ENCODE measurements at regions not wholly inside any gene's neighbourhood (a gene's known extent, or its start where the extent isn't known, plus 50 kb on each side); places are given as distances from the start of the nearest gene placed in this dataset.

DNA sequence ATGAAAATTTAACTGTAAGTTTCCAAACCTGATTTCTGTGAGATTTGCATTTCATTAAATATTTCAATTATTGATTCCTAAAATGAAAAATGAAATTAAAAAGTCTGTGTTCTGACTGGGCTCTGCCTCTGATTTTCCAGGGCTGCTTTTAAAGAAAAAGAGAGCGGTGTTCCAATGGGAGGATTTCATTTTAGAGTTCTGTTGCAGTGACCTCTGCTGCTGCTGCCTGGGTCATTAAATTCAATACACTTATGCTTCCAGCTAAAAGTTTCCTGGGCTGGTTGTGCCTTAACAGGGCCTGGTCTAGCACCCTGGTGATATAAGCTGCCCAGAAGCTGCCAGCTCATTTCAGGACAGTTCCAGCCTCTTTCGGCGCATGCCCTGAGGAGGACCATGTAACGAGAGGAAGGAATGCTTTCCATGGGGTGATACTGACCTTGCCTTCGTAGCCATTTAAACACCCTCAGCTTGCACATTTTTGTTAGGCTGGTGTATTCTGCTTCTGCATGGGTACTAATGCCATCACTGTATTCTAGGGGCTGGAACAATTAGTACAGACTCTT, 93.3 kb downstream of the TMEM174 start:
- DNase-seq (ENCODE audit: low spot score), result peak; percentile 52

DNA sequence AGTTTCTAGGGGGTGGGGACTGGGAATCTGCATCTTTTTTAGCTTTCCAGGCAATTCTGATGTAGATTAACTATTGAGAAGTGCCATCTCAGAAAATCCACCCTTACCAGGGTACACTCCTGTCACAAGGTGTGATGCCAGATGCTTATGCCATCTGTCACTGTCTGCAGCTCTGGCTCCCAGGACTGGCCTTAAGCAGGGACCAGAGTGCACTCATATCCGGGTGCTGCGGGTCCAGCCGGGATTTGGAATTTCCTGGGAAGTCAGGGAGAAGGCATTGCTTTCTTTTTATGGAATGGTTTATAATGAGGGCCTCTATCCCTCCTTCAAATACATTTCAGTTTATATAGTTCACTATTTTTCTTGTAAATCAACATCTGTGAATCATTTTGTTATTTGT, 92.6 kb downstream of the TMEM174 start:
- DNase-seq (ENCODE audit: low spot score), result no peak

DNA sequence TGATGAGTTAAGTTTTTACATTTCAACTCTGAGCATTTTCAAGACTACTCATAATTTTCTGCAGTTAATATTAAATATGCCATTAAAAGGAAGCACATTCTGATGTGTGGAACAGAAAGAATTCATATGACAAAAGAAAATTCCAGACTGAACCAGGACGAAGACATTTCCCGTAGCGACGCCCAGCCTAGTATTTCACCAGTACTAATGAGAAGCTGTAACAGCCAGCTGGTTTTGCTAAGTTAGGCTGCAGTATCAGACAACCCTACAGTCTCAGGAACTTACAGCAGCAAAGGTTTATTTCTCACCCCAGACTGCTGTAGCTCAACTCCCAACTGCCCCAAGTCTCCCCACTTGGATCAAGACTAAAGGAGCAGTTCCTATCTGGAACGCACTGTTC, 91.6 kb downstream of the TMEM174 start:
- peak; percentile 42 for DNase-seq (ENCODE audit: low spot score)

DNA sequence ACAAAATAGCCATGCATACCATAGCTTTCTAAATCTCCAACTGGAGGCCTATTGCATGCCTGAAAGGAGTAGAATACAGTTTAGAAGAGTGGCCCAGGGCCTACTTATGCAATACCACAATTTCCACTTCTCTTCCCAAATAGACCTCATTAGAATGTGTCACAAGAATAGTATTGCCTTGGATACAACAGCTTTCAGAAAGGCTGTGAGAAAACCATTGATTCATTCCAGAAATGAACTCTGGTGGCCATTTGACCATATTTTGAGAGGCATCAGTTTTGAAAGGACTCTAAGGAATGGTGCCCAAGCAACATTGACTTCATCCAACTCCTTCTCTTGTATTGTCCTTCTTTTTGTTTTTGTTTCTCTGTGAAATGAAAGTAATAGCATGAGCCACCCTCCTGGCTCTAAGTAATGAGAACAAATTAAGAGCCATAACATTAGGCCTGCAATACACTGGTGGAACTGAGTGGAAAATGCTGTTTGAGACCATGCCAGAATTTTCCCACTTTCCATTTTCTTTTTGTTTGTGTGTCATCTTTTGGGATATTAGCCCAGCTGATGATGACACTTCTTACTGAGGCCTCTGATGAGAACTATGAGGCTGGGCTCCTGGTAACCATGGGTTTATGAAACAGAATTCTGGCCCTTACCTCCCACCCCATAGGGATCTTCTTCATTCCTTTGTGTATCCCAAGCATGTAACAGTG, 90.2 kb downstream of the TMEM174 start:
- DNase-seq (ENCODE audit: low spot score), result peak; percentile 61

DNA sequence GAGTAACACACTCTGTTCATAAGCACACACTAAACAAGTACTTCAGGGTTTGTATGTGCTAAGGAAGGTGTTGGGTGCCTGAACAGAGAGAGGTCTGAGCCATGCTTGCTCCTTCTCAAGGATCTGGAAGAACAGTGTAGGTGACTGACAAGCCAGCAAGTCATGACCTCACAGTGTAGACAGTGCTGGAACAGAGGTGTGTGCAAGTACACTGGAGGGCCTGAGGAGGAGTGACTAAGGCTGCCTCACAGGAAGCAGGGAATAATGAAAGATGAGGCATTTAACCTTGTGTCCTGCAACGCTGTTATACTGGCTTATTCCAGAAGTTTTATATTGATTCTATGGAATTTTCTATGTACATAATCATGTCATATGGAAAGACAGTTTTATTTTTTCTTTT, 83.9 kb downstream of the TMEM174 start:
- no peak for DNase-seq (ENCODE audit: low spot score)

DNA sequence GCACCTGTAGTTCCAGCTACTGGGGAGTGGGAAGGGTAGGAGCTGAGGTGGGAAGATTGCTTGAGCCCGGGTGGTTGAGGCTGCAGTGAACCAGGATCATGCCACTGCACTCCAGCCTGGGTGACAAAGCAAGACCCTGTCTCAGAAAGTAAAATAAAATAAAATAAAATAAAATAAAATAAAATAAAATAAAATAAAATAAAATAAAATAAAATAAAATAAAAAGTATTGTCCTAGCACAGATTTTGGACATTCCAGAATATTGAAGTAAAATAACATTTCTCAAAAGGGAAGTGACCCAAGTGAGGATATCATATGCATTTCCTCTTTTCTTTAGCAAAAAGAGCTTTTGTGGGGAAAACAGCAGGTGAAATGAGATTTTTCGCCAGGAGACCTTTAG, 83.5 kb downstream of the TMEM174 start:
- no peak for DNase-seq (ENCODE audit: low spot score)

- no peak for DNase-seq (ENCODE audit: low spot score)
Measured at GRCh38 chr5:73256012-73256411, 83.0 kb downstream of the TMEM174 start.

DNA sequence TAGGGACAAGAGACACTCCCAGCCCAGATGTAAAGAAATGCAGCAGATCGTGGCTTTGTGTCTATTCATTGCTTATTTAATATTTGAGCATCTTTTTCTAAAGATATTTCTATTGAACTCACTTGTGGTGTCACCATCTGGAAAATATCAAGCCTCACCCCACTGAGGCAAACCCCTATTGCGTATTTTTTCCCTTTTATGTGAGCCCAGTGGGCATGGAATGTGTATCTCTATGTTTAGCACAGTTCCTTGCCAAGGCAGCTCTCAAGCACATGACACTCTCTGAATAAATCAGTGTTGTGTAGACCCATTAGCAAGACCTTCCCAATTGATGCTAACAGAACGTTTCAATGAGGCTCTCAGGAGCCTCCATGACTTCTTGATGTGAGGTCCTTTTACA, 81.6 kb downstream of the TMEM174 start:
- DNase-seq (ENCODE audit: low spot score), result no peak

- DNase-seq (ENCODE audit: low spot score), result no peak
Measured at GRCh38 chr5:73253047-73253660, 80.2 kb downstream of the TMEM174 start.

GRCh38 chr5:73250645-73251044, 77.7 kb downstream of the TMEM174 start:
- no peak for DNase-seq (ENCODE audit: low spot score)

- no peak for DNase-seq (ENCODE audit: low spot score)
Measured at GRCh38 chr5:73242735-73243134, 69.7 kb downstream of the TMEM174 start.

GRCh38 chr5:73238873-73239272, 65.9 kb downstream of the TMEM174 start:
- no peak for DNase-seq (ENCODE audit: low spot score)

DNA sequence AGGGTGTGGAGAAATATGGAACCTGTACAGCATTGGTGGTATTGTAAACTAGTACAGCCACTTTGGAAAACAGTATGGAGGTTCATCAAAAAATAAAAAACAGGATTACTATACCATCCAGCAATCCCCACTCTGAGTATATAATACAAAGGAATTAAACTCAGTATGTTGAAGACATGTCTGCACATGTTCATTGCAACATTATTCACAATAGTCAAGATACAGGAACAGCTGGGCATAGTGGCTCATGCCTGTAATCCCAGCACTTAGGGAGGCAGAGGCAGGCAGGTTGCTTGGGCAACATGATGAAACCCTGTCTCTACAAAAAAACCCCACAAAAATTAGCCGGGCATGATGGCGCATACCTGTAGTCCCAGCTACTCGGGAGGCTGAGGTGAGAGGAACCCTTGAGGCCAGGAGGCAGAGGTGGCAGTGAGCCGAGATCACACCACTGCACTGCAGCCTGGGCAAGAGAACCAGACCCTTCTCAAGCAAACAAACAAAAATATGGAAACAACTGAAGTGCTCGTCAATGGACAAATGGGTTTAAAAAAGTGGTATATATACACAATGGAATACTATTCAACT, 63.6 kb downstream of the TMEM174 start:
- DNase-seq (ENCODE audit: low spot score), result no peak

DNA sequence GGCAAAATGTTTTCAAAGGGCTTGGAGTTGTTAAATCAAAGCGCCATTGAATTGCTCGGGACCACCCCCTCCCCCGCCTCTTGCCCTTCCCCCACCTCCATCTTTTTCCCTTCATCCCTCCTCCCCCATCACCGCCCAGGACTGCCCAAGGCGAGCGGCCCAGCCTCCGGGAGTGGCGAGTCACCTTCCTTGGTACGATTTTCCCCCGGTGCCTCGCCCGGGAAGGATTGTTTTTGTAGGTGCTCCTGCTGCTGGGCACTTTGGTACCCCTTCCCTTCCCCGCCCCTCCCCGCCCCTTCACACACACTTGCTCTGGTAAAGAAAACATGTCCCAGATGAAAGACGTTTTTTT, 61.2 kb downstream of the TMEM174 start:
- DNase-seq (ENCODE audit: low spot score), result no peak

GRCh38 chr5:73233461-73234203, 60.6 kb downstream of the TMEM174 start:
- no peak for DNase-seq (ENCODE audit: low spot score)

DNA sequence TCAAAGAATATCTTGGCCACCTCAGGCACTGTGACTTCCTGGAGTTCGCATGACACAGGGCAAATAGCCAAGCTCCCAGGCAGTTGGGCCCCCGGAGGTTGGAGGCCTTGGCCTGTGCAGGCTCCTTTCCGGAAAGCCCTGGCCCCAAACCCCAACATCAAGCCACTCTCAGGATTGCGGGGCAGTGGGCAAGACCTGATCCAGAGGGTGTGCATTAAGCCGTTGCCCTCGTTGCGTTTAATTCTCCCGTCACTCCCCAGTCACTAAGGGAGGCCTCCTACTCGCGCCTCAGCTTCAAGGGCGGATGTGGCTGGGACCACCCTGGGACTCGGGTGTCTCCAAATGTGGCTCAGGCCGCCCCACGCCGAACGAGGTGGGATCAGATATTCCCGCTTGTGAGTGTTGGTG, 60.1 kb downstream of the TMEM174 start:
- no peak for DNase-seq (ENCODE audit: low spot score)

- no peak for DNase-seq (ENCODE audit: low spot score)
Measured at GRCh38 chr5:73232266-73233041, 59.5 kb downstream of the TMEM174 start.

DNA sequence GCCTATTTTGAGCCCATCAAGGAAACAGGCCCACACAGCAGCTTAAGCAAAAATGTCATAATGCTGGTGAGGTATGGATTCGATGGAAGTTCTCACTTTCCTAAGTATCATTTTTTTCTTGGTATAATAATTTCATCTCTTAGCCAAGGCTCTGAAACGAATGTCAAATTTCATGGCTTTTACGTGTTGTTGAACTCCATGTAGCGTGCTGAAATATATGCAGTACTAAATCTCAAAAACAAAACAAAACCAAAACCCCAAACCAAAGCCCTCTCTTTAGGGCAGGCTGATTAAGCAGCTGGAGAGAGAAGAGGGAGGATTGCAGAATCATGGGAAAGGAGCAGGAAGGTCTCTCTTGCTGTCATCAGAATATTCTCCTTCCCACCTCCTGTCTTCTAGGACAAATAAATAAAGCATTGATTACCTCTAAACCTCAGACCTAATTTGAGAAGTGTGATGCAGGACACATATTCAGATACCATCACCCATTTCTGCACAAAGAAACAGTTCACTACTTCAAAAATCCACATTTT, 58.3 kb downstream of the TMEM174 start:
- DNase-seq (ENCODE audit: low spot score), result no peak

DNA sequence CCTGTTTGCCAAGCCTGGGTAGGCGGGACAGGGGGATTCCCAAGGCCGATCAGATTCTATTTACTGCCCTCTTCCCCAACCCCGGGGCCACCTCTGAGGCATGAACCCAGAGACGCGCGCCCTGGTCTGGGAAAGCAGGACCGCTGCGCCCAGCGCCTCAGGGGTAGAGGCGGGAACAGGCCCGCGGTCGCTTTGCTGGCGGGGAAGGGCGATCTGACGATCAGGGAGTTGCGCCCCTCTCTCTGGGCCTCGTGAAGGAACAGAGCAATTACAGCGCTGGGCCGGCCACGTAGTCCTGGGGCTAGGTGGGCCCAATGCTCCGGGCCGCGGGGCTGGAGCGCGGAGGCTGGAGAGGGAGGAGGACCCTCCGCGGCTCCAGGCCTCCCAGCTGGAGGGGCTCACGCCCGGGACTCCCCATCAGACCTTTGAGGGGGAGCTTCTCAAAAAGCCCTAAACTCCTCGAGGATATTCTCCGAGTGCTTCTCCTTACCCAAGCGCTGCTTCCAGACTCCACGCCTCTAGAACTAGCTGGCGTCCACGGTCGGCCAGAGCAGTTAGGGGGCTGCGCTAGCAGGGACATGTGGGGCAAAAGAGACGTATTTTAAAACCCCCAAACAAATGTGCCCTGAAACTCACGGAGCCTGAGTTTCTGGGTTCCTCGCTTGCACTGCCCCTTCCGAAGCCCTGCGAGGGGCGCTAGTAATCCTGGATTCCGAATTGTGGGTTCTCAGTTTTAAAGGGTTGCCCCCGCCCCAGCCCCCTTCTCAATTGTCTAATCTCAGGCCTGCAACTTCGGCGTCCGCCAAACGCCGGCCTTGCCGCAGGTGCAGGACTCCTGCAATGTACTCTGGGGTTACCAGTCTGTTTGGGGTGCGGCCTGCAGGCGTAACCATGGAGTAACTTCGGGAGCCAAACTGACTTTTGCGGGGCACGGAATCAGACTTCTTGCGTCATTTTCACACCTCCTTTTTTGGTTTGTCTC, 57.6 kb downstream of the TMEM174 start:
- DNase-seq (ENCODE audit: low spot score), result no peak

GRCh38 chr5:73229271-73229670, 56.3 kb downstream of the TMEM174 start:
- DNase-seq (ENCODE audit: low spot score), result peak; percentile 78

Measured in GM03348 (cell line).